SK-N-SH (cell line): ENCODE measurements at regions not wholly inside any gene's neighbourhood (a gene's known extent, or its start where the extent isn't known, plus 50 kb on each side); places are given as distances from the start of the nearest gene placed in this dataset.

ENCODE experiments used
- CTCF ChIA-PET: fragments of 300-600, 350-600 bp; formaldehyde crosslinking; extraction: SDS; loops from one replicate; lab custom pipeline; 2021; lab: Yijun Ruan, JAX
- POLR2A ChIA-PET: fragments of 350-600 bp; sonication (Branson Sonifier 250); formaldehyde crosslinking; extraction: SDS; loops from one replicate; lab custom pipeline; 2020; ENCODE audit warnings: antibody characterized with exemption, inconsistent platforms; lab: Yijun Ruan, JAX
- DNase-seq: peaks from one replicate; pipeline ENCODE4 v3.0.0; 2012
- H2AFZ ChIP-seq: fragments of 200-600 bp; sonication (generic); 2 replicates; pipeline ENCODE4 v1.8.1; 2016; ENCODE audit warnings: antibody characterized with exemption, mild to moderate bottlenecking, low read depth
- H3F3A ChIP-seq: fragments of 200-600 bp; sonication (generic); replicated peaks from 2 replicates; pipeline ENCODE3; 2016; ENCODE audit warnings: antibody characterized with exemption, mild to moderate bottlenecking; ENCODE audit not compliant: insufficient read depth
- H3K27ac ChIP-seq, 2 experiments: fragments of 200-500 bp in 1 of 2; fragments of 200-600 bp in 1 of 2; sonication (Bioruptor generic) in 1 of 2; sonication (generic), shearing (Covaris generic) in 1 of 2; 2 replicates each; pipeline versions ENCODE4 v1.5.1 to v1.6.1; 2014 to 2016; ENCODE audit warnings: low read depth in 2 of 2, inconsistent platforms in 1 of 2, low read length in 1 of 2, mild to moderate bottlenecking in 1 of 2, mixed read lengths in 1 of 2
- H3K27me3 ChIP-seq: fragments of 200-600 bp; sonication (generic), shearing (Covaris generic); 2 replicates; pipeline ENCODE4 v1.6.1; 2016; ENCODE audit warnings: mixed run types; ENCODE audit not compliant: insufficient read depth
- H3K36me3 ChIP-seq, 2 experiments: fragments of 200-500 bp in 1 of 2; fragments of 200-600 bp in 1 of 2; sonication (Bioruptor generic) in 1 of 2; sonication (generic) in 1 of 2; replicated peaks in 1 of 2; 2 replicates each; pipeline versions ENCODE3 to v1.5.1; 2014 to 2016; ENCODE audit warnings: low read length in 1 of 2, mild to moderate bottlenecking in 1 of 2; ENCODE audit not compliant: insufficient read depth in 2 of 2, control insufficient read depth in 1 of 2
- H3K4me1 ChIP-seq, 2 experiments: fragments of 200-500 bp in 1 of 2; fragments of 200-600 bp in 1 of 2; sonication (Bioruptor generic) in 1 of 2; sonication (generic), shearing (Covaris generic) in 1 of 2; 2 replicates each; pipeline versions ENCODE4 v1.5.1 to v1.6.1; 2014 to 2016; ENCODE audit warnings: low read depth in 1 of 2, low read length in 1 of 2, mixed run types in 1 of 2; ENCODE audit not compliant: insufficient read depth in 2 of 2, control insufficient read depth in 1 of 2
- H3K4me2 ChIP-seq: fragments of 200-600 bp; sonication (generic), shearing (Covaris generic); 2 replicates; pipeline ENCODE4 v1.6.1; 2017; ENCODE audit warnings: mixed run types
- H3K4me3 ChIP-seq, 2 experiments: fragments of 200-500 bp in 1 of 2; fragments of 200-600 bp in 1 of 2; sonication (Bioruptor generic) in 1 of 2; sonication (generic), shearing (Covaris generic) in 1 of 2; 2 replicates each; pipeline versions ENCODE4 v1.5.1 to v1.8.1; 2014 to 2016; ENCODE audit warnings: low read depth in 2 of 2, inconsistent platforms in 1 of 2, low read length in 1 of 2, mild to moderate bottlenecking in 1 of 2, mixed read lengths in 1 of 2, moderate library complexity in 1 of 2
- H3K79me2 ChIP-seq: fragments of 200-600 bp; sonication (generic); 2 replicates; pipeline ENCODE4 v1.8.1; 2017; ENCODE audit warnings: mild to moderate bottlenecking; ENCODE audit not compliant: insufficient read depth
- H3K9ac ChIP-seq: fragments of 200-600 bp; sonication (generic); 2 replicates; pipeline ENCODE4 v1.6.1; 2017; ENCODE audit warnings: mixed run types
- H3K9me2 ChIP-seq: fragments of 200-600 bp; sonication (generic); 2 replicates; pipeline ENCODE4 v1.6.1; 2017; ENCODE audit warnings: mixed run types
- H3K9me3 ChIP-seq: fragments of 200-600 bp; sonication (generic); 2 replicates; pipeline ENCODE4 v1.6.1; 2017; ENCODE audit warnings: mixed run types, mild to moderate bottlenecking, moderate library complexity
- H4K20me1 ChIP-seq: fragments of 200-600 bp; sonication (generic); 2 replicates; pipeline ENCODE4 v1.6.1; 2017; ENCODE audit warnings: mild to moderate bottlenecking, mixed run types; ENCODE audit not compliant: insufficient read depth
- CHD2 ChIP-seq: fragments of 150-350 bp; IDR thresholded peaks from 2 replicates; pipeline ENCODE4 v1.6.1; 2018; ENCODE audit warnings: low read length; ENCODE audit not compliant: partially characterized antibody
- EP300 ChIP-seq, 2 experiments: IDR thresholded peaks; 2 replicates each; pipeline versions ENCODE4 v1.4.0 to v1.6.1; 2012; ENCODE audit warnings: borderline replicate concordance in 1 of 2, low read depth in 1 of 2, low read length in 1 of 2
- EZH2phosphoT487 ChIP-seq: fragments of 200-600 bp; sonication (generic); IDR thresholded peaks from 2 replicates; pipeline ENCODE4 v1.6.1; 2017; ENCODE audit warnings: low read depth, mixed run types, mild to moderate bottlenecking, antibody characterized with exemption, moderate library complexity, borderline replicate concordance
- FOXJ3 ChIP-seq: sonication (generic); formaldehyde crosslinking; IDR thresholded peaks from 2 replicates; pipeline ENCODE4 v1.5.1; 2020; ENCODE audit warnings: mild to moderate bottlenecking, missing genetic modification reagents
- FOXM1 ChIP-seq: IDR thresholded peaks from 2 replicates; pipeline ENCODE4 v1.4.0; 2012; ENCODE audit warnings: low read depth, mild to moderate bottlenecking
- MXI1 ChIP-seq: IDR thresholded peaks from 2 replicates; pipeline ENCODE4 v1.6.1; 2012; ENCODE audit warnings: mild to moderate bottlenecking, low read depth, low read length, improper control_type of control experiment
- NFIC ChIP-seq: IDR thresholded peaks from 2 replicates; pipeline ENCODE4 v1.4.0; 2012; ENCODE audit warnings: borderline replicate concordance
- RCOR1 ChIP-seq: fragments of 150-350 bp; IDR thresholded peaks from 2 replicates; pipeline ENCODE4 v1.6.1; 2017; ENCODE audit warnings: antibody characterized with exemption, low read length
- SMC3 ChIP-seq: IDR thresholded peaks from 2 replicates; pipeline ENCODE4 v1.6.1; 2012; ENCODE audit warnings: low read depth, low read length, improper control_type of control experiment
- TCF12 ChIP-seq: IDR thresholded peaks from 2 replicates; pipeline ENCODE4 v1.4.0; 2012
- WGBS: methylation state at CpG from one replicate; pipeline ENCODE4 v1.1.6; 2017; ENCODE audit warnings: low lambda C conversion rate; 5-methylcytosine and 5-hydroxymethylcytosine counted together
- TF ChIP-seq, protein P1 (sequence below): IDR thresholded peaks from 2 replicates; pipeline ENCODE4 v1.6.1; 2012; ENCODE audit warnings: mild to moderate bottlenecking, low read depth, low read length, moderate library complexity
- TF ChIP-seq, protein P2 (sequence below): IDR thresholded peaks from 2 replicates; pipeline ENCODE4 v1.4.0; 2012; ENCODE audit warnings: low read depth, borderline replicate concordance
- TF ChIP-seq, protein P3 (sequence below): fragments of 200-600 bp; sonication (generic); IDR thresholded peaks from 2 replicates; pipeline ENCODE4 v1.6.1; 2017; ENCODE audit warnings: antibody characterized with exemption, mild to moderate bottlenecking, moderate library complexity

DNA sequence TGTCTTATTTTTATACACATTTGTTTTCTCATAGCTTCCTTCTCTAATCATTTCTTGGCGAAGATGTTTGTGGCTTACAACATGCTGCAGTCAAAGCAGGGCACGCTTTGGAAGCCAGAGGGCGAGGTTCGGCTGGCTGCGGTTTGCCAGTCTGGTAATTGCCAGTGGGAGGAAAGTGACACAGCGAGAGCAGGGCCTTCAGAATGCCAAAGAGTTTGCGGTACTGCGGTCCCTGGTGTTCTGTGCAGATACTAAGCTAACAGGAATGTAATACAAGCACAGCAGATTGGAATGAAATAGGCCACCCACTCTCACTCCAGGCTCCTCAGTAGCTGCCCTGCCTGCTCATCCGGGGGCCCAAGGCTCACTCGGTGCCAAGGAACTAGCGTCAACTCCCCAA lies 58.7 kb upstream of the TGM3 start:
- Histone ChIP-seq H3K27me3 (no peaks in the 10 kb centered on the region), H3K27ac (no peak overlapping the region), H3K9me3 (no peaks in the 10 kb centered on the region), H2AFZ (no peak overlapping the region), H3K4me3 (no peak overlapping the region), H4K20me1 (no peaks in the 10 kb centered on the region), H3K79me2 (no peaks in the 10 kb centered on the region), H3K36me3 (no peaks in the 10 kb centered on the region), H3F3A (no peaks in the 10 kb centered on the region), H3K9me2 (no peaks in the 10 kb centered on the region), H3K4me1 (no peaks in the 10 kb centered on the region), H3K4me2 (0 out of 2 replicates have a peak overlapping the region, but pooled peaks have one; percentile 16), H3K9ac (no peak overlapping the region)
- no peak for DNase-seq
- WGBS = 68% methylated on average over 11 of the region's 11 CpGs
- ChIA-PET CTCF (interaction anchor here (1.2 to 1.6 kb wide), 2 partner anchors 30 to 39 kb away, joined by 3 to 6 read pairs; no protein-coding TSS in a partner anchor), POLR2A (no interaction called here)
- TF ChIP-seq FOXJ3 (no peak), NFIC (no peak), SMC3 (no peak), EP300 (IDR thresholded peaks at IDR 0.05; ENCODE audit: borderline replicate concordance in 1 of 2, low read depth in 1 of 2, low read length in 1 of 2) (no peak), TCF12 (no peak), MXI1 (no peak), FOXM1 (no peak), CHD2 (no peak), RCOR1 (no peak), EZH2phosphoT487 (no peak)
- TF ChIP-seq, protein P1, sequence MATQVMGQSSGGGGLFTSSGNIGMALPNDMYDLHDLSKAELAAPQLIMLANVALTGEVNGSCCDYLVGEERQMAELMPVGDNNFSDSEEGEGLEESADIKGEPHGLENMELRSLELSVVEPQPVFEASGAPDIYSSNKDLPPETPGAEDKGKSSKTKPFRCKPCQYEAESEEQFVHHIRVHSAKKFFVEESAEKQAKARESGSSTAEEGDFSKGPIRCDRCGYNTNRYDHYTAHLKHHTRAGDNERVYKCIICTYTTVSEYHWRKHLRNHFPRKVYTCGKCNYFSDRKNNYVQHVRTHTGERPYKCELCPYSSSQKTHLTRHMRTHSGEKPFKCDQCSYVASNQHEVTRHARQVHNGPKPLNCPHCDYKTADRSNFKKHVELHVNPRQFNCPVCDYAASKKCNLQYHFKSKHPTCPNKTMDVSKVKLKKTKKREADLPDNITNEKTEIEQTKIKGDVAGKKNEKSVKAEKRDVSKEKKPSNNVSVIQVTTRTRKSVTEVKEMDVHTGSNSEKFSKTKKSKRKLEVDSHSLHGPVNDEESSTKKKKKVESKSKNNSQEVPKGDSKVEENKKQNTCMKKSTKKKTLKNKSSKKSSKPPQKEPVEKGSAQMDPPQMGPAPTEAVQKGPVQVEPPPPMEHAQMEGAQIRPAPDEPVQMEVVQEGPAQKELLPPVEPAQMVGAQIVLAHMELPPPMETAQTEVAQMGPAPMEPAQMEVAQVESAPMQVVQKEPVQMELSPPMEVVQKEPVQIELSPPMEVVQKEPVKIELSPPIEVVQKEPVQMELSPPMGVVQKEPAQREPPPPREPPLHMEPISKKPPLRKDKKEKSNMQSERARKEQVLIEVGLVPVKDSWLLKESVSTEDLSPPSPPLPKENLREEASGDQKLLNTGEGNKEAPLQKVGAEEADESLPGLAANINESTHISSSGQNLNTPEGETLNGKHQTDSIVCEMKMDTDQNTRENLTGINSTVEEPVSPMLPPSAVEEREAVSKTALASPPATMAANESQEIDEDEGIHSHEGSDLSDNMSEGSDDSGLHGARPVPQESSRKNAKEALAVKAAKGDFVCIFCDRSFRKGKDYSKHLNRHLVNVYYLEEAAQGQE = no peak
- TF ChIP-seq, protein P2, sequence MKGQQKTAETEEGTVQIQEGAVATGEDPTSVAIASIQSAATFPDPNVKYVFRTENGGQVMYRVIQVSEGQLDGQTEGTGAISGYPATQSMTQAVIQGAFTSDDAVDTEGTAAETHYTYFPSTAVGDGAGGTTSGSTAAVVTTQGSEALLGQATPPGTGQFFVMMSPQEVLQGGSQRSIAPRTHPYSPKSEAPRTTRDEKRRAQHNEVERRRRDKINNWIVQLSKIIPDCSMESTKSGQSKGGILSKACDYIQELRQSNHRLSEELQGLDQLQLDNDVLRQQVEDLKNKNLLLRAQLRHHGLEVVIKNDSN = no peak
- TF ChIP-seq, protein P3, sequence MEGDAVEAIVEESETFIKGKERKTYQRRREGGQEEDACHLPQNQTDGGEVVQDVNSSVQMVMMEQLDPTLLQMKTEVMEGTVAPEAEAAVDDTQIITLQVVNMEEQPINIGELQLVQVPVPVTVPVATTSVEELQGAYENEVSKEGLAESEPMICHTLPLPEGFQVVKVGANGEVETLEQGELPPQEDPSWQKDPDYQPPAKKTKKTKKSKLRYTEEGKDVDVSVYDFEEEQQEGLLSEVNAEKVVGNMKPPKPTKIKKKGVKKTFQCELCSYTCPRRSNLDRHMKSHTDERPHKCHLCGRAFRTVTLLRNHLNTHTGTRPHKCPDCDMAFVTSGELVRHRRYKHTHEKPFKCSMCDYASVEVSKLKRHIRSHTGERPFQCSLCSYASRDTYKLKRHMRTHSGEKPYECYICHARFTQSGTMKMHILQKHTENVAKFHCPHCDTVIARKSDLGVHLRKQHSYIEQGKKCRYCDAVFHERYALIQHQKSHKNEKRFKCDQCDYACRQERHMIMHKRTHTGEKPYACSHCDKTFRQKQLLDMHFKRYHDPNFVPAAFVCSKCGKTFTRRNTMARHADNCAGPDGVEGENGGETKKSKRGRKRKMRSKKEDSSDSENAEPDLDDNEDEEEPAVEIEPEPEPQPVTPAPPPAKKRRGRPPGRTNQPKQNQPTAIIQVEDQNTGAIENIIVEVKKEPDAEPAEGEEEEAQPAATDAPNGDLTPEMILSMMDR = no peak
